HepG2 (cell line): ENCODE measurements at regions not wholly inside any gene's neighbourhood (a gene's known extent, or its start where the extent isn't known, plus 50 kb on each side); places are given as distances from the start of the nearest gene placed in this dataset.

Experiments used
- ATF7-NPFF ChIP-seq: sonication (generic); formaldehyde crosslinking; IDR thresholded peaks from 2 replicates; pipeline ENCODE4 v1.8.1; 2023; ENCODE audit warnings: mild to moderate bottlenecking, low read depth, missing genetic modification reagents, moderate library complexity
- CEBPZ ChIP-seq: IDR thresholded peaks from 2 replicates; pipeline ENCODE4 v1.6.1; 2012; ENCODE audit warnings: low read length, improper control_type of control experiment
- HNF1A ChIP-seq, 2 experiments: sonication (generic) in 1 of 2; formaldehyde crosslinking in 1 of 2; IDR thresholded peaks; 2 replicates each; pipeline versions ENCODE4 v1.4.0 to v1.6.1; 2016 to 2020; ENCODE audit warnings: borderline replicate concordance in 1 of 2, low read depth in 1 of 2, mild to moderate bottlenecking in 1 of 2, missing genetic modification reagents in 1 of 2
- MXI1 ChIP-seq: IDR thresholded peaks from 3 replicates; pipeline ENCODE4 v1.6.1; 2012; ENCODE audit warnings: low read depth, low read length, inconsistent platforms, borderline replicate concordance
- RBFOX2 ChIP-seq: fragments of 200-400 bp; formaldehyde crosslinking; IDR thresholded peaks from 2 replicates; pipeline ENCODE4 v1.6.1; 2017; ENCODE audit warnings: low read depth, mild to moderate bottlenecking, low read length
- SMAD1 ChIP-seq: sonication (generic); formaldehyde crosslinking; IDR thresholded peaks from 2 replicates; pipeline ENCODE4 v1.4.0; 2020; ENCODE audit warnings: missing genetic modification reagents, low read depth, mild to moderate bottlenecking, borderline replicate concordance
- SOX13 ChIP-seq, 3 experiments: fragments of 450-650 bp in 1 of 3; sonication (generic) in 1 of 3; formaldehyde crosslinking in 1 of 3; IDR thresholded peaks in 2 of 3; conservative IDR thresholded peaks in 1 of 3; 2 replicates each; pipeline versions ENCODE4 v1.5.0 to v1.6.1; 2016 to 2020; ENCODE audit warnings: antibody characterized with exemption in 1 of 3, mild to moderate bottlenecking in 1 of 3, missing compliant biosample characterization in 1 of 3, missing genetic modification reagents in 1 of 3, moderate library complexity in 1 of 3
- SOX5 ChIP-seq: IDR thresholded peaks from 2 replicates; pipeline ENCODE4 v1.6.1; 2016; ENCODE audit warnings: borderline replicate concordance
- ZSCAN5A ChIP-seq: sonication (generic); formaldehyde crosslinking; IDR thresholded peaks from 2 replicates; pipeline ENCODE4 v1.8.0; 2022; ENCODE audit warnings: mild to moderate bottlenecking, missing genetic modification reagents, borderline replicate concordance

DNA sequence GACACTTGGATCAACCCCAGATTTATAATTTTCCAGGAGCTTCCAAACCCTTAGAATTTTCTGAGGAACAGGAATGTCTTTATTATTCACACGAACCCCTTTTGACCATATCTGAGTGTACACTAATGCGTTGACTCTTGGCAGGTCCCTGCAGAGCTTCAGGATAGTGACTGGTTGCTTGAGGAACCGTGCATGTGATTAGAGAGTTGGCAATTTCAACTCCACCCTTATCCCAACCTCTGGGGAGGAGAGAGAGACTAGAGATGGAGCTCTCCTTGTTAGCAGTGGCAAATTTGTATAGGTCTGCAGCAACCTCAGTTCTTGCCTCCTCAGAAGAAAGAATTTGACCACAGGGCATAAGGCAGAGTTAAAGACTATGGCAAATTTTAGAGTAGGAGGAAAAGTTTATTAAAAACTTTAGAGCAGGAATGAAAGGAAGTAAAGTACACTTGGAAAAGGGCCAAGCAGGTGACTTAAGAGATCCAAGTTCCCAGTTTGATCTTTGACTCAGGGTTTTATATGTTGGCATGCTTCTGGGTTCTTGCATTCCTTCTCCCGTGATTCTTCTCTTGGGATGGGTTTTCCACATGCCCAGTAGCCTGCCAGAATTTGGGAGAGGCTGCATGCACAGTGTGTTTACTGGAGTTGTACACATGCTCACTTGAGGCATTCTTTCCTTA, 93.8 kb upstream of the ETV3 start (continued):
- TF ChIP-seq HNF1A (IDR thresholded peaks at IDR 0.05; ENCODE audit: low read depth) (no peak), HNF1A (CRISPR knock-in tag; IDR thresholded peaks at IDR 0.05; ENCODE audit: borderline replicate concordance) (no peak), SOX5 (no peak), CEBPZ (no peak), SMAD1 (no peak), MXI1 (no peak), ZSCAN5A (CRISPR knock-in tag) (no peak), ATF7-NPFF (CRISPR knock-in tag) (no peak), RBFOX2 (no peak), SOX13 (IDR thresholded peaks at IDR 0.05) (no peak), SOX13 (CRISPR knock-in tag; conservative IDR thresholded peaks at IDR 0.05 in 1 of 2, IDR thresholded peaks at IDR 0.05 in 1 of 2) (no peak)
- TF ChIP-seq, all 625 proteins: peak for 0
